ENCODE measurements at regions not wholly inside any gene's neighbourhood (a gene's known extent, or its start where the extent isn't known, plus 50 kb on each side); places are given as distances from the start of the nearest gene placed in this dataset.

DNA sequence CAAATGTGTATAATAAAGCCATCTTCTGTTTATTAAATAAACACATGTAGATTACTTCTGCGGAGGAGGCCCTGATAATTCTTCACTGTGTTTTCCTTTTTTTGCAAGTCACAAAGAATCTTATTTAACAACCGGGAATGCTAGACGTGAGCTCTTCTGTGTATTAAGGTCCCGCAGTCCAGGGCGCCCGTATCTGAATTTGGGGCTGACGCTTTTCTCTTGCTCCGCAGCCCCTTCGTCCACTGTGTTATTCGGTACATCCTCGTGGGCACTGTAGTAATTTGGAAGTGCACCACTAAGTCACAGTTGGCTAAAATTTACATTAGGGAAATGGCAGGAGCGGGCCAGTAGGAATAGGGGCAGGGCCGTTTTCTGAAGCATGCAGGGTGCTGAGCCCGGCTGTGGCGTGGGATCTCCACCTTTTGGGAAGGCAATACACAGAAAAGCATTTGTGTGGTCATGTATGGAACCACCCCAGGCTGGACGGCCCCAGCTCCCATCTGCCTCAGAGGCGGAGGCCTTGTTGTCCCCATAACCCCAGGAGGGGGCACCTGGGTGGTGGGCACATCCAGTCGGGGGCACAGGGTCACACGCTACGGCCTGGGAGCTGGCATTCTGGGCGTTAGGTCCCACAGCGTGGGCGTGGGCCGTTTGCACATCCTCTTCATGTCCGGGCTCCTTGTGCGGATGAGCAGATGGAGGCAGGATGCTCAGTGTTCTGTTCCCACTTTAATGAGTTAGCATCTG, 258.7 kb upstream of the IRX4 start:
- no peaks in the 10 kb centered on the region for H3K36me3 ChIP-seq (ENCODE audit: insufficient read depth, low read depth, low read length)
- H3K27me3 ChIP-seq (ENCODE audit: insufficient read depth, low read length) = no peaks in the 10 kb centered on the region
- no peak overlapping the region for H3K9ac ChIP-seq (ENCODE audit: low read depth, low read length)
- peaks cover 18% of the 10 kb centered on the region; the same call in 1 of the 2 replicates for H3K9me3 ChIP-seq (ENCODE audit: insufficient read depth, low read depth, low read length)
- H3K4me1 ChIP-seq (ENCODE audit: insufficient read depth, low read length) = no peaks in the 10 kb centered on the region
- no peak overlapping the region for H3K27ac ChIP-seq (ENCODE audit: low read length)
- no peak overlapping the region for H3K4me3 ChIP-seq (ENCODE audit: low read length)

DNA sequence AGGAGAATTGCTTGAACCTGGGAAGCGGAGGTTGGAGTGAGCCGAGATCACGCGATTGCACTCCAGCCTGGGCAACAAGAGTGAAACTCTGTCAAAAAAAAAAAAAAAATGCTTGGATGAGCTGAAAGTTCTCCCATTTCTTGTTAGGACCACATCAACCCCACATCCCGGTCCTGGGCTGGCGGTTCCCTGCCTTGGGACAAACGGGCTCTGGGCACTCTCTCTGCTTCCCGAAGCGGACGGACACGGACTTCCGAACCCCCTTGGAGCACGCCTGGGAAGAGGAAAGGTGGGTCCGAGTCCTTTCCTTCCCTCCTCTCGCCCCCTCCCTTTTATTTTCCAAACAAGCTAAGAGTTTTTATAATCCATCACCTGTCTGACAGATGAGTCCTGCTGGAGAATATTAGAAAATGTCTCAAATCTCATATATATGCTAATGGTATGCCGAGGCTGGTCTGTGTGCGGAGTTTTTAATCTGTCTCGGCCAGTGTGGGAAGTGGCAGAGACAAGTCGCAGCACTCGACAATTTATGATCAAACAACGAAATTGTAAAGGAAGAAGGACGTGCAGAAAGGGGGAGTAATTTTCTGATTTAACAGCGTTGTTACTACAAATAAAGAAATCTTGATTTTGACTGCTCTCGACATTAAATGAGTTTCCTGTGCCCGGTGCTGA, 257.9 kb upstream of the IRX4 start:
- no peaks in the 10 kb centered on the region for H3K27me3 ChIP-seq (ENCODE audit: insufficient read depth, low read length)
- H3K36me3 ChIP-seq (ENCODE audit: insufficient read depth, low read depth, low read length) = no peaks in the 10 kb centered on the region
- H3K9ac ChIP-seq (ENCODE audit: low read depth, low read length) = no peak overlapping the region
- H3K4me1 ChIP-seq (ENCODE audit: insufficient read depth, low read length) = no peaks in the 10 kb centered on the region
- H3K4me3 ChIP-seq (ENCODE audit: low read length) = no peak overlapping the region
- H3K9me3 ChIP-seq (ENCODE audit: insufficient read depth, low read depth, low read length) = peaks cover 15% of the 10 kb centered on the region; the same call in 1 of the 2 replicates
- H3K27ac ChIP-seq (ENCODE audit: low read length) = no peak overlapping the region

DNA sequence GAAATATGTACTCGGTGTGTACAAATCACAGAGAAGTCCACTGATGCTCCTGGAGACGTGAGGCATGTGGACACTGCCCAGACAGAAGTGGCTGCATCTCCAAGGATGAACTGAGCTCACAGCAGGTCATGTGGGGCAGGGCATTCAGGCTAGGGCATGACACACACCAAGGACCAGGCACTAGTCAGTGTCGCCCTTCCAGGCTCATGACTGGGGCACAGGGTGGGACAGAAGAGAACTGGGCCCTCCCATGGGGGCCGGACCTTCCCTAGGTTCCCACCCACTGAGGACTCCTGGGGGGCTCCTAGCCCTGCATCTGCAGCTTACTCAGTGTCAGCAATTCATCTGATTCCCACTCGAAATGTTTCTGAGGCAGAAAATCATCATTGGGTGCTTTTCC, 256.8 kb upstream of the IRX4 start:
- Histone ChIP-seq H3K27ac (ENCODE audit: low read length) (no peak overlapping the region), H3K27me3 (ENCODE audit: insufficient read depth, low read length) (no peaks in the 10 kb centered on the region), H3K9me3 (ENCODE audit: insufficient read depth, low read depth, low read length) (0 out of 2 replicates have a peak, but pooled peaks cover 4% of the 10 kb centered on the region), H3K4me1 (ENCODE audit: insufficient read depth, low read length) (no peaks in the 10 kb centered on the region), H3K9ac (ENCODE audit: low read depth, low read length) (no peak overlapping the region), H3K4me3 (ENCODE audit: low read length) (no peak overlapping the region), H3K36me3 (ENCODE audit: insufficient read depth, low read depth, low read length) (no peaks in the 10 kb centered on the region)

DNA sequence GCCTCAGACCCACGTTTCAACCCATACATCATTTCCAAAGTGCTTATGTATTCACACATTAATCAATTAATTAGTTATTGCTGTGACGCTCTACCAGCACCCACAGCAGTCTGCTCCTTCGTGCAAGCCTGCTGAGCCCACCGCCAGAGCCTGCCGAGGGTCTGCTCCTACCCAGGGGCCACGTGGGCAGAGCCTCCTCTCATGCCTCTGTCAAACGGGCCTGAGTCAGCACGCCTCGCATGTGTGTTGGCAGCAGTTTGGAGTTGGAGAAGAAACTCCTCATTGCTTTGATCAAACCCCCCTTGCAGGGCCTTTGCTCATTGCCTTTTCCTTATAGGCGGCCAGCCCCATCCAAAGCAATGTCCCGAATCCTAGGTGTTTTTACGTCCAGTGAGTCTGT, 256.2 kb upstream of the IRX4 start:
- no peaks in the 10 kb centered on the region for H3K9me3 ChIP-seq (ENCODE audit: insufficient read depth, low read depth, low read length)
- no peak overlapping the region for H3K27ac ChIP-seq (ENCODE audit: low read length)
- H3K4me3 ChIP-seq (ENCODE audit: low read length) = no peak overlapping the region
- H3K4me1 ChIP-seq (ENCODE audit: insufficient read depth, low read length) = no peaks in the 10 kb centered on the region
- no peak overlapping the region for H3K9ac ChIP-seq (ENCODE audit: low read depth, low read length)
- no peaks in the 10 kb centered on the region for H3K36me3 ChIP-seq (ENCODE audit: insufficient read depth, low read depth, low read length)
- no peaks in the 10 kb centered on the region for H3K27me3 ChIP-seq (ENCODE audit: insufficient read depth, low read length)

DNA sequence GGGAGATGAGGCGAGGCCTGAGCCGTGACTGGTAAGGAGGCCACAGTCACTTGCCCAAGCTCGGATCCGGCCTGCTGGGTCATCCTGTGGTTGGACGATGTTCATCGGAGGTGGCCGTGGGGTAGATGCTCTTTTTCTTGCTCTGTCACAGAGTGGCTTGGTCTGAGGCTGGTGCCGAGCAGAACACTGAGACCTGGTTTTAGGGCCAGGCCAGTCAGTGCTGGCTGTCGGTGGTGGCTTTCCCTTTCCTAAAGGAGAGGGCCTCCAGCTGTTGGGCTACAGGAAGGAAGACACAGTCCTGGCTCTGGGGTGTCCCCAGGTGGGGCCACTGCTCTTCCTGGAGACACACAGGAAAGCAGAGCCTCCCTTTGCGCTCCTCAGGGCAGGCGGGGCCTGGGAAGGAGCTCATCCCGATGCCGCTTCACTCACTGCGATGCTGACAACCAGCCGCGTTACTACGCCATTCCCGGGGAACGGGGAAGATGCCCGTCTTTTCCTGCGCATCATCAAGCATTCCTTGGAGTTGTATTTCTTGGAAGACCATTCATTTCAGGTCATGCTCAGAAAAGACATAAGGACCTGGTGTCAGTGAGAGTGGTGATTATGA, 254.8 kb upstream of the IRX4 start:
- Histone ChIP-seq H3K9ac (ENCODE audit: low read depth, low read length) (no peak overlapping the region), H3K4me3 (ENCODE audit: low read length) (no peak overlapping the region), H3K4me1 (ENCODE audit: insufficient read depth, low read length) (no peaks in the 10 kb centered on the region), H3K36me3 (ENCODE audit: insufficient read depth, low read depth, low read length) (no peaks in the 10 kb centered on the region), H3K9me3 (ENCODE audit: insufficient read depth, low read depth, low read length) (no peaks in the 10 kb centered on the region), H3K27ac (ENCODE audit: low read length) (no peak overlapping the region), H3K27me3 (ENCODE audit: insufficient read depth, low read length) (no peaks in the 10 kb centered on the region)

DNA sequence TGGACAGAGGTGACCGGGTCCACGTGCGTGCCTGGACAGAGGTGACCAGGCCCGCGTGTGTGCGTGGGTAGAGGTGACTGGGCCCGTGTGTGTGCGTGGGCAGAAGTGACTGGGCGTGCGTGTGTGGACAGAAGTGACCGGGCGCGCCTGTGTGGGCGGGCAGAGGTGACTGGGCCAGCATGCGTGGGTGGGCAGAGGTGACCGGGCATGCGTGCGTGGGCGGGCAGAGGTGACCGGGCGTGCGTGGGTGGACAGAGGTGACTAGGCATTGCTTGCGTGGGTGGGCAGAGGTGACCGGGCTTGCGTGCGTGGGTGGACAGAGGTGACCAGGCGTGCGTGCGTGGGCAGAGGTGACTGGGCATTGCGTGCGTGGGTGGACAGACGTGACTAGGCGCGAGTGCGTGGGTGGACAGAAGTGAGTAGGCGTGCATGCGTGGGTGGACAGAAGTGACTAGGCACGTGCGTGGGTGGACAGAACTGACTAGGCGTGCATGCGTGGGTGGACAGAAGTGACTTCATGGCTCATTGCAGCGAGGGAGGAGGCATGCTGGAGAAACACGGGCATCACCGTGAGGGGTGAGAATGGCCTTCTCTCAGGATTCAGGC, 254.1 kb upstream of the IRX4 start:
- Histone ChIP-seq H3K4me3 (ENCODE audit: low read length) (no peak overlapping the region), H3K4me1 (ENCODE audit: insufficient read depth, low read length) (no peaks in the 10 kb centered on the region)

DNA sequence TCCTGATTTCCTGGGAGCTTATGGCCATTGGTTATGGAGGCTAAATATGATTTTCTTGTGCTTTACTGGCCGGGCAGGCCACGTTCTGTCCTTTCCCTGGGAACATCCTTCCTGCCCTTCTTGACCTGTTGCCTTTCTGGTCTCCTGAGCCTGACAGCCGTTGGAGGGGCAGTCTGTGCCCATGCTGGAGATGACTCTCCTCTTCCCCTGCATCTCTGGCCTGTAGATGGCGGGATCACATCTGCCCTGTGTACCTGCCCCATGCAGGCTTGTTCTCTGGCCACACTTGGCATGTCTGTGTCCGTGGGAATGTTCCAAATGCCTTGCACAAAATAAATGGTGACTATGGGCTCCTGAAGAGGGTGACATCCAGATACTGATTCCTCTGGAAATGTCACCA, 253.1 kb upstream of the IRX4 start:
- Histone ChIP-seq H3K4me3 (ENCODE audit: low read length) (no peak overlapping the region), H3K27ac (ENCODE audit: low read length) (no peak overlapping the region), H3K4me1 (ENCODE audit: insufficient read depth, low read length) (no peaks in the 10 kb centered on the region), H3K36me3 (ENCODE audit: insufficient read depth, low read depth, low read length) (no peaks in the 10 kb centered on the region), H3K27me3 (ENCODE audit: insufficient read depth, low read length) (no peaks in the 10 kb centered on the region), H3K9me3 (ENCODE audit: insufficient read depth, low read depth, low read length) (no peaks in the 10 kb centered on the region), H3K9ac (ENCODE audit: low read depth, low read length) (no peak overlapping the region)

More for the DNA sequence above, 254.1 kb upstream of the IRX4 start:
- Histone ChIP-seq H3K36me3 (ENCODE audit: insufficient read depth, low read depth, low read length) (no peaks in the 10 kb centered on the region), H3K27ac (ENCODE audit: low read length) (no peak overlapping the region), H3K9me3 (ENCODE audit: insufficient read depth, low read depth, low read length) (no peaks in the 10 kb centered on the region), H3K9ac (ENCODE audit: low read depth, low read length) (no peak overlapping the region), H3K27me3 (ENCODE audit: insufficient read depth, low read length) (no peaks in the 10 kb centered on the region)

DNA sequence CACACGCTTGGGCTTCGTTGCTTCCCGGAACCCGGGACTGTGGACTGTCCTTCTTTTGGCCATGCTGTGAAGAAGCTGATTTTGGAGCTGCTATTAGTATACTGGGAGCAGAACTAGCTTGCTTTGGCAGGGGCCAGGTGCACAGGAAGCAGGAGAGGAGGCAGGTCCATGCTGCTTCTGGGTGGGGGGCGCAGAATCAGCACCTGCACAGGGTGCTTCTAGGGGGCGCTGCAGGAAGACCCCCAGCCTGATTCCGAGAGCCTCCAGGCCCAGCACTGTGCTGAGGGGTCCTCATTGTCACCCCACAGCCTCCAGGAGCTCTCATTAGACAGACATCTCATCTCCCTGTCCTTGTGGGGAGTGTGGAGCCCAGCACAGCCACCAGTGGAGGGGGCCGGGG, 252.6 kb upstream of the IRX4 start:
- Histone ChIP-seq H3K36me3 (ENCODE audit: insufficient read depth, low read depth, low read length) (no peaks in the 10 kb centered on the region), H3K9me3 (ENCODE audit: insufficient read depth, low read depth, low read length) (no peaks in the 10 kb centered on the region), H3K4me3 (ENCODE audit: low read length) (no peak overlapping the region), H3K9ac (ENCODE audit: low read depth, low read length) (no peak overlapping the region), H3K4me1 (ENCODE audit: insufficient read depth, low read length) (no peaks in the 10 kb centered on the region), H3K27ac (ENCODE audit: low read length) (no peak overlapping the region), H3K27me3 (ENCODE audit: insufficient read depth, low read length) (no peaks in the 10 kb centered on the region)

DNA sequence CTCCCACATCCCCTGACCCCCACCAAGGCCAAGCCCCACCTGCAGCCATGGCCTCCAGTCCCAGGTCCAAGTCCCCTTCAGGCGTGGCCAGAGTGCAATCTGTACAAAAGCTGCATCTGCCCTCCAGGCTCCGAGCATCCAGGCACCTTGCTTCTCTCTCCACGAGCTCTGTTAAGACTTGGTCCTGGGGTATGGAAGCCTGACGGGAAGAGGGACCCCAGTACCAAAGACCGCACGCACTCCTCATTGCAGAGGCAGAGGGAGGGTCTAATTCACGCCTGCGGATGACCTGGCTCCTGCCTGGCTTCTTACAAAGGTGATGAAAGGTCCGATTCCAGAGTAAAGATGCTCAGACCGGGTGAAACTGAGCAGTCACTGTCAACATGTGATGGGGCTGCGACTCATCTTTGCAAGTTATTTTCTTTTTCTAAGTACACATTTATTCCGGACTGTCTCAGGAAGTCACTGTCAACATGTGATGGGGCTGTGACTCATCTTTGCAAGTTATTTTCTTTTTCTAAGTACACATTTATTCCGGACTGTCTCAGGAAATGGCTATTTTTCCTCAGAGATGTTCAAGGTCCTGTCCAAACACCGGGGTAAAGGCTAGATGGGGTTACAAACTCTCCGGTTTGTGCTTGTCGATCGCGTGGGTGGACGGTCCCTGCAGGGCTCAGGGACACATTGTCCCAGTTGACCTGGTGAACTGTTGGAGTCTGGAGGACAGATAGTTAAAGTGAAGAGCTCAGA, 252.0 kb upstream of the IRX4 start:
- Histone ChIP-seq H3K9me3 (ENCODE audit: insufficient read depth, low read depth, low read length) (no peaks in the 10 kb centered on the region), H3K9ac (ENCODE audit: low read depth, low read length) (no peak overlapping the region), H3K27me3 (ENCODE audit: insufficient read depth, low read length) (no peaks in the 10 kb centered on the region), H3K27ac (ENCODE audit: low read length) (no peak overlapping the region), H3K4me3 (ENCODE audit: low read length) (no peak overlapping the region), H3K36me3 (ENCODE audit: insufficient read depth, low read depth, low read length) (no peaks in the 10 kb centered on the region), H3K4me1 (ENCODE audit: insufficient read depth, low read length) (no peaks in the 10 kb centered on the region)

DNA sequence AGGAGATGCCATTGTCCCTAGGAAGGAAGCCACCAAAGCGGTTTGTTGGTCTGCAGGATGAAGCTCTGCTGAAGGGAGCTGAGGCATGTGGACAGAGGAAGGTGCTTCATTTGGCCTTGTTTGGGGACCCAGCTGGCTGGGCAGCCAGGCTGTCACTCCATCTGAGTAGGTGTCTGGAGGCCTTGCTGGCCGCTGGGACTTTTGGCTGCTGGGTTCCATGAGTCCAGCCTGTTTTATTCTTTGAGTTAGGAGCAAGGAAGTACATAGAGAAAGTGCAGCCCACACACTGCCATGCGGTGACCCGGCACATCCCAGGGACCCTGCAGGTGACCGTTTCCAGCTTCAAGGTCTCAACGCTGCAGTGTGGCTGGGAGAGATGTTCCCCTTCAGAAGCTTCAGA, 251.2 kb upstream of the IRX4 start:
- H3K27me3 ChIP-seq (ENCODE audit: insufficient read depth, low read length) = no peaks in the 10 kb centered on the region
- no peak overlapping the region for H3K4me3 ChIP-seq (ENCODE audit: low read length)
- H3K36me3 ChIP-seq (ENCODE audit: insufficient read depth, low read depth, low read length) = no peaks in the 10 kb centered on the region
- H3K4me1 ChIP-seq (ENCODE audit: insufficient read depth, low read length) = no peaks in the 10 kb centered on the region; the same call in 1 of the 2 replicates
- H3K9me3 ChIP-seq (ENCODE audit: insufficient read depth, low read depth, low read length) = no peaks in the 10 kb centered on the region
- no peak overlapping the region for H3K27ac ChIP-seq (ENCODE audit: low read length)
- no peak overlapping the region for H3K9ac ChIP-seq (ENCODE audit: low read depth, low read length)

DNA sequence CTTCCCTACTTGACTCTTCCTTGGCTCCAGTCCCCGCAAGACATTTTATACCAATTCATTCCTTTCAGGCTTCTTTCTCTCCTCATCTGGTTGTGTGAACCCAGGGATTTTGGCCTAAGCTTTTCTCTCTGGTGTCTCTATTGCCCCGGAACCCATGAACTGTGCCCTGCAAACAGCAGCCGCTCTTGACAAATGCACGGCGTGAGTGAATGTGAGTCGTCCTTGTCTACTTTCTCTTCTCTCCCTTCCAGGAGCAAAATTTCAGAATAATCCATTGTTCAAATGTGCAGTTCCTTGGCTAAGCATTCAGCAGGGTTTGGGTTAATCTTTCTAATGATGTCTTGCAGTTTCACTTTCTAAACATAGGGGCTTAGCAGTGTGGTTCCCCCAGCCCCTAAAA, 250.4 kb upstream of the IRX4 start:
- H3K4me3 ChIP-seq (ENCODE audit: low read length) = no peak overlapping the region
- H3K36me3 ChIP-seq (ENCODE audit: insufficient read depth, low read depth, low read length) = no peaks in the 10 kb centered on the region
- no peaks in the 10 kb centered on the region for H3K27me3 ChIP-seq (ENCODE audit: insufficient read depth, low read length)
- no peaks in the 10 kb centered on the region for H3K9me3 ChIP-seq (ENCODE audit: insufficient read depth, low read depth, low read length)
- no peaks in the 10 kb centered on the region; the same call in 1 of the 2 replicates for H3K4me1 ChIP-seq (ENCODE audit: insufficient read depth, low read length)
- H3K9ac ChIP-seq (ENCODE audit: low read depth, low read length) = no peak overlapping the region
- H3K27ac ChIP-seq (ENCODE audit: low read length) = no peak overlapping the region

Measured in iPS-20b (cell line).